T-helper 2 cell (primary cell): ENCODE measurements at regions not wholly inside any gene's neighbourhood (a gene's known extent, or its start where the extent isn't known, plus 50 kb on each side); places are given as distances from the start of the nearest gene placed in this dataset.

ENCODE experiments used
- DNase-seq, 5 experiments: peaks; one replicate each; pipeline versions ENCODE4 v3.0.0 to v3.0.0-alpha.2; 2012 to 2022

- DNase-seq: no peak
Measured at GRCh38 chr7:98463837-98464557, 63.1 kb upstream of the BAIAP2L1 start.

DNA sequence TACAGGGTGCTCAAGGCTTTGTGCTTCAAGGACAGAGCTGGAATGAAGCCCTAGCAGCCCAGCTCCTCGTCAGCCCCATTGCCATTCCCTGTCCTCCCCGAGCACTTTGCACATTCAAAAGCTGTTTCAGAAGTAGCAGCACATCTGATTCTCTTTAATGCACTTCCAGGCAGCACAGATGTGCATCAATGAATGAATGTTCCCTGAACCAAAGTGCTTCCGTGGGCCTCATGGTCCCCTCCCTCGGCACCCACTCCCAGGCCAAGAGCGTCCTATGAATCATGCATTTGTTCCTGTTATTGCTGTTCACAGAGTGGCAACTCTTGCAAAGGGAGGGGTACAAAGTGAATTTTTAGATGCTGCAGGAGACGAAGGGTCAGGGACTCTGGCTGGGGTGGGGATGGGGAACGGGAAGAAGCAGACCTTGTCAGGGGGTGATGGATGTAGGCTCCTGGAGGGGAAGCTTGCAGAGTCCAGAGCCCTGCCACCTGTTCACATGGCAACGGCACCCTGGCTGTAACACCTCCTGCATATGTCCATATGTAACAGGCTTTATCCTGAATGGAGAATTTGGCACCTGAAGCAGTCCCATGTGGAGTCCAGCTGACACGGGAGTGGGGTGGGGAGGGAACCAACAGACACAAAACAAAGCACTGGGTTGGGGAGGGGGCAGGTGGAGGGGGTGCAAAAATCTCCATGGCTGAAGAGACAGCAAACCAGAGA, 62.2 kb upstream of the BAIAP2L1 start:
- DNase-seq: no peak

DNA sequence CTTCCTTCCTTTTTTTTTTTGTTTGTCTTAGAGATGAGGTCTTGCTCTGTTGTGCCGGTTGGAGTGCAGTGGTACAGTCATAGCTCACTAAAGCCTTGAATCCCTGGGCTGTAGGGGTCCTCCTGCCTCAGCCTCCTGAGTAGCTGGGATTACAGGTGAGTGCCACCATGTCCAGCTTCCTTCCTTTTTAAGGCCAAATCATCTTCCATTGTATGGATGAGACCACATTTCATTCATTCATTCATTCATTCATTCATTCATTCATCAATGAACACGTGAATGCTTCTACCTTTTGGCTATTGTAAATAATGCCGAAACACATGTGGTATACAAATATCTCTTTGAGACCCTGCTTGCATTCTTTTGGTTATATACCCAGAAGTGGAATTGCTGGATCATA, 60.0 kb upstream of the BAIAP2L1 start:
- no peak for DNase-seq

- DNase-seq: no peak
Measured at GRCh38 chr7:98459529-98459928, 58.6 kb upstream of the BAIAP2L1 start.

DNA sequence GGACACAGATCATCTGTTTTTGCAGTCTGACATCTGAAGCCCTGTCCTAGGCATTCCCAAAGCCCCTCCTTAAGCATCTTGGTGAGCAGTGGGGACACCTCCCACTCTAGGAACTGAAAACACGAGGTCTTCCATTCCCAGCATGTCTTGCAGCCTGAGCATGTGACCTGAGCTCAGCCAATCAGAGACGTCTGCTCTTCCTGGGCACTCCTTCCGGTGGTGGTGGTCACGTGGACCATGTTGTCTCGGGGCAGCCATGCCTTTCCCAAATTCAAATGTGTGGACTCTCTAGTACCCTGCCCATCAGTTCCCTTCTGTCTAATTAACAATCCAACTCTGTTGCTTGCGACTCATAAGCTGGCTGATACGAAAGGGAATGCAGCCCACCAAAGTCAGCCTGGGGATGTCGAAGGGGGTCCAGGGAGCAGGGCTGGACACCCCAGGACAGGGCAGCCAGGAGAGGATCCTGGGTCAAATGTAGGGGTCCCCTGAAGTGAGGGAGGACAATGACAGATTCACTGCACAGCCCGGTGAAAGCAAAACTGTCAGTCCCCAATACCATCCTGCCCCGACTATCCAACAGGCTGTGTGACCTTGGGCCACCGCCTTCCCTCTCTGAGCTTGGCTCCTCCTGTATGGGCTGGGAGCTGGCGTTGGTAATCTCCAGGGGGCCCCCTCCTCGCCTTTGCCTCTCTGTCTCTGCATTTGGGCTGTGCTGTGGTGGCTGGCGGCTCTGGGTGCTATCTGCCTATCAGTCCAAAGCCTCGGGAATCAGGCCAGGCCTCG, 57.4 kb upstream of the BAIAP2L1 start:
- DNase-seq: no peak

DNA sequence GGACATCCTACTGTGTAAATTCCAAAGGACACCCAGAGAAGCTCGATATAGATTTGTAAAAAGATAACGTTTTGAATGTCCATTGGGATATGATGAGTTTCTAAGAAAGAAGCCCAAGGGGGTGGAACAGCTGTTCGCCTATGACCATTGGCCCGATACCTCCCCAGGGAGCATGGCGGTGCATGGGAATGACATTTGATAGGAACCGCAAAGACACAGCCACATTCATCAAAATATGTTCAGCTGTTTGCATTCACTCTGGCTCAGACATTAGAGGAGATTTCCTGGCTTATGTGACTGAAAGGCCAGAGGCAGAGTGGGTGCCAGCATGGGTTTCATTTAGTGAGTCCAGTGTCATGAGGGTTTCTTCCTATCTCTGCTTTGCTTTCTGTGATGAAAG, 56.0 kb upstream of the BAIAP2L1 start:
- no peak for DNase-seq

GRCh38 chr7:98452791-98453190, 51.9 kb upstream of the BAIAP2L1 start:
- no peak for DNase-seq
